Common myeloid progenitor, CD34-positive (primary cell): ENCODE measurements at regions not wholly inside any gene's neighbourhood (a gene's known extent, or its start where the extent isn't known, plus 50 kb on each side); places are given as distances from the start of the nearest gene placed in this dataset.

Experiments
- CTCF ChIA-PET: fragments of 350-600 bp; sonication (Branson Sonifier 250); formaldehyde crosslinking; loops from one replicate; lab custom pipeline; 2021; ENCODE audit warnings: antibody characterized with exemption; lab: Charles Lee
- POLR2A ChIA-PET: fragments of 350-600 bp; sonication (Branson Sonifier 250); formaldehyde crosslinking; loops from one replicate; lab custom pipeline; 2021; ENCODE audit warnings: antibody characterized with exemption; lab: Charles Lee
- DNase-seq, 3 donors: peaks; one replicate each; pipeline versions ENCODE4 v3.0.0 to v3.0.0-alpha.2; 2013
- H3K27ac ChIP-seq, 2 experiments: 1 replicate in 1 of 2; 2 replicates in 1 of 2; pipeline ENCODE4 v1.7.0; 2013; ENCODE audit warnings: inconsistent platforms in 2 of 2, low read length in 2 of 2, mild to moderate bottlenecking in 2 of 2, low read depth in 1 of 2, moderate library complexity in 1 of 2; ENCODE audit not compliant: severe bottlenecking in 2 of 2, insufficient read depth in 1 of 2, poor library complexity in 1 of 2
- H3K27me3 ChIP-seq, 5 experiments: replicated peaks in 2 of 5; 1 replicate in 3 of 5; 2 replicates in 2 of 5; pipeline versions ENCODE4 v1.6.1 to v1.7.0; 2013; ENCODE audit warnings: low read length in 4 of 5, mild to moderate bottlenecking in 2 of 5, moderate library complexity in 2 of 5, inconsistent platforms in 1 of 5; ENCODE audit not compliant: insufficient read depth in 5 of 5, control insufficient read depth in 4 of 5
- H3K36me3 ChIP-seq, 4 experiments: 1 replicate in 2 of 4; 2 replicates in 2 of 4; pipeline versions ENCODE4 v1.6.1 to v1.7.0; 2013; ENCODE audit warnings: low read length in 3 of 4, control low read depth in 1 of 4, mild to moderate bottlenecking in 1 of 4; ENCODE audit not compliant: control insufficient read depth in 4 of 4, insufficient read depth in 4 of 4
- H3K4me1 ChIP-seq, 4 experiments: 1 replicate in 3 of 4; 2 replicates in 1 of 4; pipeline versions ENCODE4 v1.6.1 to v1.7.1; 2013; ENCODE audit warnings: low read length in 3 of 4, mild to moderate bottlenecking in 3 of 4, control low read depth in 1 of 4, inconsistent platforms in 1 of 4, moderate library complexity in 1 of 4; ENCODE audit not compliant: control insufficient read depth in 4 of 4, insufficient read depth in 4 of 4; ENCODE audit errors: control extremely low read depth in 1 of 4
- H3K4me3 ChIP-seq, 7 experiments: 1 replicate in 4 of 7; 2 replicates in 3 of 7; pipeline versions ENCODE4 v1.5.1 to v1.7.0; 2013; ENCODE audit warnings: mild to moderate bottlenecking in 7 of 7, low read length in 6 of 7, moderate library complexity in 6 of 7, inconsistent platforms in 2 of 7, low read depth in 2 of 7, control low read depth in 1 of 7; ENCODE audit not compliant: insufficient read depth in 4 of 7, control insufficient read depth in 1 of 7; ENCODE audit errors: extremely low read depth in 1 of 7
- H3K9me3 ChIP-seq, 5 experiments: 1 replicate in 4 of 5; 2 replicates in 1 of 5; pipeline versions ENCODE4 v1.6.1 to v1.7.1; 2013; ENCODE audit warnings: low read length in 4 of 5, mild to moderate bottlenecking in 2 of 5, inconsistent platforms in 1 of 5, low read depth in 1 of 5, moderate library complexity in 1 of 5; ENCODE audit not compliant: control insufficient read depth in 4 of 5, insufficient read depth in 2 of 5; ENCODE audit errors: control extremely low read depth in 1 of 5
- WGBS: methylation state at CpG from one replicate; pipeline ENCODE4 v1.1.5; 2013; ENCODE audit not compliant: insufficient coverage; 5-methylcytosine and 5-hydroxymethylcytosine counted together

GRCh38 chr13:111531505-111531904, 211.1 kb downstream of the TEX29 start:
- Histone ChIP-seq H3K4me1 (no peaks in the 10 kb centered on the region), H3K27ac (no peak overlapping the region), H3K36me3 (no peaks in the 10 kb centered on the region), H3K4me3 (no peak overlapping the region), H3K27me3 (peaks cover 24 to 72% (median 33%) of the 10 kb centered on the region in 5 experiments), H3K9me3 (no peaks in the 10 kb centered on the region)
- ChIA-PET POLR2A (no interaction called here), CTCF (interaction anchor here (1.0 kb wide), 1 partner anchor 911 kb away, joined by 3 read pairs; no protein-coding TSS in a partner anchor)
- WGBS, result 20% methylated on average over 2 of the region's 7 CpGs
- DNase-seq, result peak; percentile 31 to 60 (median 52)

DNA sequence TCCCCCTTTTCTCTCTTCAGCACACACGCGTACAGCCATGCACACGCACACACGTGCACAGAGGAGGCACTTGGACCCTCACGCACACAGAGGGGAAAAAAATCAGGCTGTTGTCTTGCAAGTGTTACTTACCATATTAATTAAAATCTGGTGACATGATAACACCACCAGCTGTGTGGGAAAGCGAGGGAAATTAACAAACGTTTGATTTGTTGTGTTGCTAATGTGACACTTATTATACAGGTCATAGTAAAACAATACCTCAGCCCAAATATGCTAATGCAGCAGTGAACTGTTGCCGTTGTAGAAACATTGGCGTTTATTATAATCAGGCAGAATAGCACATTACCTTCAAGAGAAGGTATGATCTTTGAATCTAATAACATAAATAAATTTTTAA, 211.7 kb downstream of the TEX29 start:
- ChIA-PET POLR2A (no interaction called here), CTCF (interaction anchor here (0.7 to 0.9 kb wide), 2 partner anchors 38 to 530 kb away, joined by 3 read pairs; no protein-coding TSS in a partner anchor)
- Histone ChIP-seq H3K27ac (no peak overlapping the region), H3K4me1 (no peaks in the 10 kb centered on the region), H3K9me3 (no peaks in the 10 kb centered on the region), H3K27me3 (peaks cover 24 to 78% (median 36%) of the 10 kb centered on the region in 5 experiments), H3K4me3 (no peak overlapping the region), H3K36me3 (no peaks in the 10 kb centered on the region)
- DNase-seq, result no peak
- WGBS, result no CpG with 5 or more reads among the region's 9 CpGs

GRCh38 chr13:111533900-111534683, 213.7 kb downstream of the TEX29 start:
- peaks cover 24 to 83% (median 36%) of the 10 kb centered on the region in 5 experiments for H3K27me3 ChIP-seq
- CTCF ChIA-PET, result interaction anchor here (1.6 kb wide), 1 partner anchor 529 kb away, joined by 4 read pairs; no protein-coding TSS in a partner anchor

DNA sequence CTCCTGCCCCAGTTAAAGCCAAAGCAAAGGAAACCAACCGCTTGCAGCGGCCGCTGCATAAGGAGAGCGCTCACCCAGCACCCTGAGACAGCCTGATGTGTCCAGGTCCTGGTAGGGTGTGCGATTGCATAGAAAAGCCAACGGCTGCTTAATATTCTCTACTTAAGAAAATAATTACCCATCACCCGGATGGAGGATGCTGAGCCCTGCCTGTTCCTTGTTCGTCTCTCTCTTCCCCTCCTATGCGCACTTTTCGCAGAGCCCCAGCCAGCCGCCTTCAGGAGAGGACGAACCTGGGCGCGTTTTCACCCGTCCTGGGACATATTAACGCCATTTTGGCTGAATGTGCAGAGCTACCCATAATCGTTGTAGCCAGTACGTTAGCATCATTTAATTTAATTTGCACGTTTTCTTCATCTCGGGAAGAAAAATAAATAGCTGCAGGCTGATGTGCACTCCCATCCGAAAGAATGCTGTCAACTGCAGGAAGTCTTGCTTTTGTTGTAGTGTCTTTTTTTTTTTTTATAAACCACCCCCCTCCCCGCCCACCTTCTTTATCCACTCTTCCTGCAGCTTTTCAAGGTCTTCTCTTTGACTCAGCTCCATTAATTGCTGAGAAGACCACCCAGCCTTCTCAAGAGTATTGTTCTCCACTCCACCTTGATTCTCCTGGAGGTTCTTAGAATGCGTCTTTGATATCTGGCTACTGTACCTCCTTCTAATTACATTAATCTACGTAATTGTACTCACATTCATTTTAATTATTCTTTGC, 214.5 kb downstream of the TEX29 start:
- ChIA-PET POLR2A (no interaction called here), CTCF (no interaction called here)
- peak in 2 of 3 donors; percentile 8 to 10 for DNase-seq
- H3K9me3 ChIP-seq, result no peaks in the 10 kb centered on the region
- 9% methylated on average over 20 of the region's 24 CpGs for WGBS
- H3K27me3 ChIP-seq, result peaks cover 24 to 76% (median 35%) of the 10 kb centered on the region in 5 experiments
- H3K27ac ChIP-seq, result no peak overlapping the region
- no peaks in the 10 kb centered on the region for H3K4me1 ChIP-seq
- no peaks in the 10 kb centered on the region for H3K36me3 ChIP-seq
- no peak overlapping the region for H3K4me3 ChIP-seq

More at GRCh38 chr13:111533900-111534683, 213.7 kb downstream of the TEX29 start:
- Histone ChIP-seq H3K4me1 (no peaks in the 10 kb centered on the region), H3K4me3 (no peak overlapping the region), H3K9me3 (no peaks in the 10 kb centered on the region), H3K36me3 (no peaks in the 10 kb centered on the region), H3K27ac (no peak overlapping the region)
- WGBS, result no CpG with 5 or more reads among the region's 10 CpGs
- DNase-seq, result no peak
- POLR2A ChIA-PET, result no interaction called here

- 0% methylated on average over 3 of the region's 5 CpGs for WGBS
- H3K4me3 ChIP-seq, result no peak overlapping the region
- POLR2A ChIA-PET, result no interaction called here
- H3K36me3 ChIP-seq, result no peaks in the 10 kb centered on the region
- no peaks in the 10 kb centered on the region for H3K4me1 ChIP-seq
- H3K27me3 ChIP-seq, result peaks cover 24 to 71% (median 33%) of the 10 kb centered on the region in 5 experiments
- no peaks in the 10 kb centered on the region for H3K9me3 ChIP-seq
- peak in 1 of 3 donors; percentile 4 for DNase-seq
- CTCF ChIA-PET, result no interaction called here
- no peak overlapping the region for H3K27ac ChIP-seq
These were observed 215.0 kb downstream of the TEX29 start for GRCh38 chr13:111535523-111535811.

- no peak overlapping the region for H3K4me3 ChIP-seq
- POLR2A ChIA-PET, result no interaction called here
- H3K27me3 ChIP-seq, result peaks cover 22 to 65% (median 32%) of the 10 kb centered on the region in 5 experiments
- no peak overlapping the region for H3K27ac ChIP-seq
- H3K4me1 ChIP-seq, result no peaks in the 10 kb centered on the region
- WGBS, result 50% methylated on average over 11 of the region's 11 CpGs
- CTCF ChIA-PET, result no interaction called here
- no peaks in the 10 kb centered on the region for H3K36me3 ChIP-seq
- no peaks in the 10 kb centered on the region for H3K9me3 ChIP-seq
- DNase-seq, result peak in 1 of 3 donors; percentile 5
These were observed 215.7 kb downstream of the TEX29 start for GRCh38 chr13:111536075-111536642.
